ENCODE measurements at regions not wholly inside any gene's neighbourhood (a gene's known extent, or its start where the extent isn't known, plus 50 kb on each side); places are given as distances from the start of the nearest gene placed in this dataset.

DNA sequence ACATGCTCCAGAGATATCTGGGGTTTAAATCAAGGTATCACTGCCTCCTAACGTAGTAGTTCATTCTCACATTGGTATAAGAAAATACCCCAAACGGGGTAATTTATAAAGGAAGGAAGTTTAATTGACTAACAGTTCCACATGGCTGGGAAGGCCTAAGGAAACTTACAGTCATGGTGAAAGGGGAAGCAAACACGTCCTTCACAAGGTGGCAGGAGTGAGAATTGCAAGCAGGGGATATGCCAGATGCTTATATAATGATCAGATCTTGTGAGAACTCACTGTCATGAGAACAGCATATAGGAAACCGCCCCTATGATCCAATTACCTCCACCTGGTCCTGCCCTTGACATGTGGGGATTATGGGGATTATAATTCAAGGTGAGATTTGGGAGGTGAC is 1280.2 kb upstream of the C9orf72 start (continued):
- TF ChIP-seq HDAC8 (tag; IDR thresholded peaks at IDR 0.05) (no peak), CTCF (IDR thresholded peaks at IDR 0.05 in 2 of 3, conservative IDR thresholded peaks at IDR 0.05 in 1 of 3; ENCODE audit: insufficient read depth in 2 of 3, low read depth in 1 of 3, low read length in 3 of 3) (no peak), SFPQ (IDR thresholded peaks at IDR 0.05; ENCODE audit: low read depth, low read length) (no peak), ZNF121 (CRISPR knock-in tag; conservative IDR thresholded peaks at IDR 0.05) (no peak)

GRCh38 chr9:28866951-28867350 is 1293.7 kb upstream of the C9orf72 start:
- no peaks in the 10 kb centered on the region for H3K9me3 ChIP-seq (replicated peaks; ENCODE audit: control insufficient read depth, insufficient read depth, low read depth, low read length)
- H4K20me1 ChIP-seq (replicated peaks; ENCODE audit: control insufficient read depth, insufficient read depth, low read length) = no peaks in the 10 kb centered on the region
- no peak overlapping the region for H3K4me3 ChIP-seq
- FAIRE-seq = no peak
- no peaks in the 10 kb centered on the region for H3K4me1 ChIP-seq (replicated peaks in 1 of 2; ENCODE audit: control insufficient read depth in 2 of 2, insufficient read depth in 2 of 2, low read length in 2 of 2)
- DNase-seq (ENCODE audit: extremely low read depth in 1 of 4, low spot score in 3 of 4) = no peak
- H3K79me2 ChIP-seq (ENCODE audit: control insufficient read depth, insufficient read depth, low read length) = no peaks in the 10 kb centered on the region
- no peak overlapping the region for H3K27ac ChIP-seq (ENCODE audit: extremely low read depth, low read depth, low read length)
- H3K9me1 ChIP-seq (ENCODE audit: control insufficient read depth, insufficient read depth, low read length) = no peaks in the 10 kb centered on the region
- no peak overlapping the region for H3K9ac ChIP-seq (ENCODE audit: insufficient read depth in 1 of 2, low read depth in 2 of 2, low read length in 2 of 2)
- in situ Hi-C loops (cut with MboI) (no loop called here), intact Hi-C loops (cut with micrococcal nuclease) (no loop called here)
- no peak for TF ChIP-seq NR2C2 (CRISPR knock-in tag; IDR thresholded peaks at IDR 0.05)
- TF ChIP-seq NR2C2 (tag; IDR thresholded peaks at IDR 0.05) = no peak
- TF ChIP-seq SIN3B (IDR thresholded peaks at IDR 0.05; ENCODE audit: low read depth) = no peak
- TF ChIP-seq SIRT6 (IDR thresholded peaks at IDR 0.05; ENCODE audit: low read depth, low read length) = no peak
- TF ChIP-seq ZNF41 (CRISPR knock-in tag; conservative IDR thresholded peaks at IDR 0.05) = no peak
- TF ChIP-seq PATZ1 (CRISPR knock-in tag; IDR thresholded peaks at IDR 0.05; ENCODE audit: borderline replicate concordance) = no peak
- no peak for TF ChIP-seq ZBTB7A (IDR thresholded peaks at IDR 0.05; ENCODE audit: borderline replicate concordance, control insufficient read depth, low read depth, low read length)
- TF ChIP-seq ESRRA (IDR thresholded peaks at IDR 0.05; ENCODE audit: borderline replicate concordance, low read depth) = no peak
- no peak for TF ChIP-seq FOXK1 (CRISPR knock-in tag; IDR thresholded peaks at IDR 0.05; ENCODE audit: borderline replicate concordance)
- no peak for TF ChIP-seq ZNF124 (CRISPR knock-in tag; IDR thresholded peaks at IDR 0.05)
- no peak for TF ChIP-seq ZFP36 (IDR thresholded peaks at IDR 0.05; ENCODE audit: low read depth, low read length, partially characterized antibody)
- TF ChIP-seq BCL6 (CRISPR knock-in tag; IDR thresholded peaks at IDR 0.05) = no peak
- TF ChIP-seq SMAD1 (IDR thresholded peaks at IDR 0.05; ENCODE audit: low read depth, low read length, partially characterized antibody) = no peak
- no peak for TF ChIP-seq LCOR (CRISPR knock-in tag; IDR thresholded peaks at IDR 0.05)
- no TSS peak for BruUV-seq (replicated peaks)
- ATAC-seq = no peak
- POLR2A ChIA-PET = no interaction called here
- H3K4me2 ChIP-seq (ENCODE audit: insufficient read depth, low read length) = no peak overlapping the region
- no peaks in the 10 kb centered on the region for H3K27me3 ChIP-seq (ENCODE audit: control insufficient read depth in 2 of 2, insufficient read depth in 2 of 2, low read length in 2 of 2)
- no peak overlapping the region for H2AFZ ChIP-seq (ENCODE audit: low read depth, low read length)
- H3K36me3 ChIP-seq (ENCODE audit: control insufficient read depth, insufficient read depth, low read length) = no peaks in the 10 kb centered on the region
- CTCF ChIA-PET (ENCODE audit: low intra/inter-chr PET ratio) = no interaction called here

Data from K562 (cell line).